ENCODE measurements at regions not wholly inside any gene's neighbourhood (a gene's known extent, or its start where the extent isn't known, plus 50 kb on each side); places are given as distances from the start of the nearest gene placed in this dataset.

- in situ Hi-C loops (cut with HindIII; ENCODE audit: low pct_unique_long_range_greater_than_20kb, low sequenced_read_pairs): no loop called here
Measured at GRCh38 chr7:18081617-18082016, 54.0 kb upstream of the PRPS1L1 start.

DNA sequence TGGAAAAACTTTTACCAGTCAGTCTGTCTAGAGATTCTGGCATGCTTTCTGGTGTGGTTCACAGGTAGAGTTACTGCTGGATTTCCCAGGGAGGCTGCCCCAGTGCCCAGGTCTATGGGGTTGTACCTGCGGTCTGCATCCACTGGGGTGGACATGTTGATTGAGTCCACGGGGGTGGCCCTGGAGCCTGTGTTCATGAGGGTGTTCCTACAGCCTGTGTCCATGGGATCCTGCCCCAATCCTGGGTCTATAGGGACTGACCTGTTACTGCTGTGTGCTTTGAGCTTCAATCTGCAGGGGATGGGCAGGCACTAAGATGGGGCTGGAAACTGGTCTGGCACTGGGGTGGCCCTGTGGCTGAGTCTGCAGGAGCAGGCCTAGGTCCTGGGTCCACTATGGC is 54.5 kb upstream of the PRPS1L1 start:
- in situ Hi-C loops (cut with HindIII; ENCODE audit: low pct_unique_long_range_greater_than_20kb, low sequenced_read_pairs): no loop called here
- DNase-seq (ENCODE audit: low read depth): no peak

More at GRCh38 chr7:18081617-18082016, 54.0 kb upstream of the PRPS1L1 start:
- no peak for DNase-seq (ENCODE audit: low read depth)

GRCh38 chr7:18086165-18087025 is 58.7 kb upstream of the PRPS1L1 start:
- no peak for DNase-seq (ENCODE audit: low read depth)
- in situ Hi-C loops (cut with HindIII; ENCODE audit: low pct_unique_long_range_greater_than_20kb, low sequenced_read_pairs): no loop called here

DNA sequence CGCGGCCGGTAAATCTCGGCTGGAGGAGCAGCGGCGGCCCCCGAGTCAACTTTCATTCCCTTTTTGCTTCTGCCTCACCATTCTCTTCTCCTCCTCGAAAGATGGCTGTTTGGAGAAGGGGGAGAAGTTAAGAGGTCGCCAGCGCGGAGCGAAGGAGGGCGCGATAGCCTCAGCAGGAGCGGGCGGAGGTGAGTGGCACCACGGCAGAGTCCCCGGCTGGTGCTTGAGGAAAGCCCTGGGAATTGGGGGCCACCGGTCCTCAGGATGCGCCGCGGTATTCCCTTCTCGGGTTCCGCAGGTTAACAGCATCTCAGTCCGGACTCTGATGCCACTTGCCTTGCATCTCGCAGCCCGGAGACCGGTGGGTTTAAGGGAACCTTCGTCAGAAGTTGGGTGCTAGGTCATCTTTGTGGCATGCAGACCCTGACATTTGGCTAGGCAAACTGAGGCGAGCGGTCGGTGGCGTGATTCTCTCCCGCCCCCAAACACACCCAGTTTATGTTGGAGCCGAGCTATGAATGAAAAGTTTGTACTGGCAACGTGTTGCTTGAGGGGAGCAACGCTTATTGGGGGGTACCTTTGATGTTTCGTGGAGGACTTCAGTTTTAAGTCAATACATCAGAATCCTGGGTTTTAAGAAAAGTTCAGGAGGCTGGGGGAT is 59.5 kb upstream of the PRPS1L1 start:
- in situ Hi-C loops (cut with HindIII; ENCODE audit: low pct_unique_long_range_greater_than_20kb, low sequenced_read_pairs): no loop called here
- no peak for DNase-seq (ENCODE audit: low read depth)

DNA sequence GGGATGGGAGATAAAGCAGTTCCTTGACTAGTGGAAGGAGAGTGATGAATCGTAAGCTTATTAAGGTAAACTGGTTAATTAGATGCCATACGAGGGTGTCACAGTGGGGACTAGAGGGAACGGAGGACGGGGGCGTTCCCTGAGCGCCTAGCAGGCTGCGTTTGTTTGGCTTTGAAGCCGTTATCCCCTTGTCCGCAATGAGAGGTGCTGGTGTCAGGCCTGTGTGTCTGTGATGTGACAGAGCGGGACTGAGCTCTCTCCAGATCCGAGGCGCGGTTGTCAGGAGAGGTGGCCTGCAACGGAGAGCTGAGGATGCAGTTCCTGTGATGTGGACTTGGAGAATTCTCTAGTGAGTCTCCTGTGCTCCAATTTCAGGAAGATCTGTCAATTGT is 60.0 kb upstream of the PRPS1L1 start:
- in situ Hi-C loops (cut with HindIII; ENCODE audit: low pct_unique_long_range_greater_than_20kb, low sequenced_read_pairs): no loop called here
- DNase-seq (ENCODE audit: low read depth): no peak

- DNase-seq (ENCODE audit: low read depth): no peak
- in situ Hi-C loops (cut with HindIII; ENCODE audit: low pct_unique_long_range_greater_than_20kb, low sequenced_read_pairs): no loop called here
Measured at GRCh38 chr7:18096087-18096486, 68.4 kb upstream of the PRPS1L1 start.

GRCh38 chr7:18102576-18102975 is 74.9 kb upstream of the PRPS1L1 start:
- in situ Hi-C loops (cut with HindIII; ENCODE audit: low pct_unique_long_range_greater_than_20kb, low sequenced_read_pairs): no loop called here
- DNase-seq (ENCODE audit: low read depth): no peak

DNA sequence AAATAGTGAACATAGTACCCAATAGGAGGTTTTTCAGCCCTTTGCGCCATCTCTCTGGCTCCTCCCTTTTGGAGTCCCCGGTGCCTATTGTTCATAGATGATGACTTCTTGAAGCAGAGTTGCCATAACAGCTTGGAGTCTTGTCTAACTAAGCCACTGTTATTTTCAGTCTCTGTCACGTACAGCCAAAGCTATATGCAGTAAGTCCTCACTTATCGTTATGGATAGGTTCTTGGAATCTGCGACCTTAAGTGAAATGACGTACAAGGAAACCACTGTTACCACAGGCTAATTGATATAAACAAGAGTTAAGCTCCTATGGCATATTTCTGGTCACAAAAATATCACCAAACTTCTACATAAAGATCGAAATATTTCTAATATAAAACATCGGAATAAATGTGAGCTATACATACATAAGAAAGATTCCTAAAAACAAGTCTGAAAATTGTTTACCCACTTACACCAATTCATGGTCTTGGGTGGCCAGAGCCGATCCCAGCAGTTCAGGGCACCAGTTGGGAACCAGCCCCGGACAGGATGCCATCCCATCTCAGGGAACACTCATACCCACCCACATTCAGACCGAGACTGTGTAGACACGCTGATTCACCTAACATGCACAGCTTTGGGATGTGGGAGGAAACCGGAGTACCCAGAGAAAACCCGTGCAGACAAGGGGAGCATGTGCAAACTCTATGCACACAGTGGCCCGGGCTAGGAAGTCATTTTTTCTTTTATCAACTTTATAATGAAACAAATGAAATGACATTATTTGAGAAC is 76.0 kb upstream of the PRPS1L1 start:
- no peak for DNase-seq (ENCODE audit: low read depth)
- in situ Hi-C loops (cut with HindIII; ENCODE audit: low pct_unique_long_range_greater_than_20kb, low sequenced_read_pairs): no loop called here

DNA sequence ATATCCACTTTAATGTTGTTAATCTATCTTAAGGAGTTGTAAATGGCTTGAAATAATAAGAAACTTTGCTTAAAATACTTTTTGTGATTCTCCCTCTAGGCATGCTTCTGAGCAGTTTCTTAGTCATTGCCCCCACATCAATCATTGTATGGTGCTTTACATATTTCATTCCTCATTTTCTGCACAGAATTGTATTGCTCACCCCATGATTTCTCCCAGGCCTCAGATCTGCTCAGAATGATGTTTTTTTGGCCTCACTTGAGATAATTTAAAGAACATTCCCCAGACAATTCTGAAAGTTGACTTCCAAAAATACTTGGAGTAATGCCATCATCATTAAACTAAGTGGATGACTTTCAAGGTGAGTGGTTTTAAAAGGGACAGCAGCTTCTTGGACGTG is 82.1 kb upstream of the PRPS1L1 start:
- in situ Hi-C loops (cut with HindIII; ENCODE audit: low pct_unique_long_range_greater_than_20kb, low sequenced_read_pairs): no loop called here

DNA sequence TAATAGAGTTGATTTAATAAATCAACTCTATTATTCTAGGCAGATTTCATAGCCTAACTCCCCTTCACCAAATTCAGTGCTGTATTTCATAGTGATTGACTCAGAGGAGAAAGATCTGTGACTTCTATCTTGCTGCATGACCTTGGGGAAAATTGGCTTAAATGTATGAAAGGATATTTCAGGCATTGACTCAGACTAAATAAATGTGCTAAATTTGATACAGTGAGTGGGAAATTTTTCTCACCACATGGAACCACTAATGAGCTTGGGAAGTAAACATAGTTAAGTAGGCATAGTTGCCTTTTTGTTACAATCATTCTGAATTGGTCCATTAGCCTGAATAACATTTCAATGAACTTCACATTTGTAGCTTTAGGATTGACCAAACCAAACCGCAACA is 89.0 kb upstream of the PRPS1L1 start:
- DNase-seq (ENCODE audit: low read depth): no peak
- in situ Hi-C loops (cut with HindIII; ENCODE audit: low pct_unique_long_range_greater_than_20kb, low sequenced_read_pairs): no loop called here

More for the DNA sequence above, 82.1 kb upstream of the PRPS1L1 start:
- no peak for DNase-seq (ENCODE audit: low read depth)

DNA sequence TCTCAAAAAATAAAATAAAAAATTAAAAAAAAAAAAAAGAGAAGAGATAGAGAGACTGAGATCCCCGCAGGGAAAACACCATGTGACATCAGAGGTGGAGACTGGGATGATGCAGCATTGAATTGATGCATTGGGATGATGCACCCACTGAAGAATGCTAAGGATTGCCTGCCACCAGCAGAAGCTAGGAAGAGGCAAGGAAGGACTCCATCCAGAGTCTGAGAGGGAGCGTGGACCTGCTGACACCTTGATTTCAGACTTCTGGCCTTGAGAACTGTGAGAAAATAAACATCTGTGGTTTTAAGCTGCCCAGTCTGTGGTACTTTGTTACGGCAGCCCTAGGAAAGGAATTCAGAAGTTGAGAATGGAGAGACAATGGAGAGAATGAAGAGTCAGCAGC is 89.8 kb upstream of the PRPS1L1 start:
- in situ Hi-C loops (cut with HindIII; ENCODE audit: low pct_unique_long_range_greater_than_20kb, low sequenced_read_pairs): no loop called here
- no peak for DNase-seq (ENCODE audit: low read depth)

GRCh38 chr7:18119985-18120384 is 92.3 kb upstream of the PRPS1L1 start:
- in situ Hi-C loops (cut with HindIII; ENCODE audit: low pct_unique_long_range_greater_than_20kb, low sequenced_read_pairs): no loop called here
- no peak for DNase-seq (ENCODE audit: low read depth)

GRCh38 chr7:18123508-18124239 is 96.0 kb upstream of the PRPS1L1 start:
- in situ Hi-C loops (cut with HindIII; ENCODE audit: low pct_unique_long_range_greater_than_20kb, low sequenced_read_pairs): no loop called here
- DNase-seq (ENCODE audit: low read depth): no peak

GRCh38 chr7:18125476-18125875 is 97.8 kb upstream of the PRPS1L1 start:
- in situ Hi-C loops (cut with HindIII; ENCODE audit: low pct_unique_long_range_greater_than_20kb, low sequenced_read_pairs): no loop called here
- DNase-seq (ENCODE audit: low read depth): no peak

GRCh38 chr7:18126281-18126680 is 98.6 kb upstream of the PRPS1L1 start:
- DNase-seq (ENCODE audit: low read depth): no peak
- in situ Hi-C loops (cut with HindIII; ENCODE audit: low pct_unique_long_range_greater_than_20kb, low sequenced_read_pairs): no loop called here

GRCh38 chr7:18128846-18129245 is 101.2 kb upstream of the PRPS1L1 start:
- in situ Hi-C loops (cut with HindIII; ENCODE audit: low pct_unique_long_range_greater_than_20kb, low sequenced_read_pairs): no loop called here
- DNase-seq (ENCODE audit: low read depth): no peak

DNA sequence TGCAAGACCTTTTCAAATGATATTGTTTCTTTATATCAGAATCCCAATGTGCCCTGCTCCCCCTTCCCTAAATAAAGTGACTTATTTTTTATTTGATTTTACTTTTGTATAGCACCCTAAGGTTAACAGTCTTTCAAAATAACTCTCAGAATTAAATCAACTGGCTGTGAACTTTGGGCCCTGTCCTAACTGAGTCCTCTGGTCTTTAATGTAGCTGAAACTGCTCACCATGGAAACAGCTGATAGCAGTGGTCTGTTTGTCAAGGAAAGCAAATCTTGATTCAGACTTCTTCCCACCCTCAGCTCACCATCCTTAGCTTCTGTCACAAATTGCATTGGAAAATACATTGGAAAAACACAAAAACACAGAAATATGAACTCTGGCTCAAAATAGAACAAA is 105.2 kb upstream of the PRPS1L1 start:
- DNase-seq (ENCODE audit: low read depth): no peak
- in situ Hi-C loops (cut with HindIII; ENCODE audit: low pct_unique_long_range_greater_than_20kb, low sequenced_read_pairs): no loop called here

- DNase-seq (ENCODE audit: low read depth): no peak
- in situ Hi-C loops (cut with HindIII; ENCODE audit: low pct_unique_long_range_greater_than_20kb, low sequenced_read_pairs): no loop called here
Measured at GRCh38 chr7:18133921-18134320, 106.3 kb upstream of the PRPS1L1 start.
